Retina (tissue), 1 donor: ENCODE measurements at regions not wholly inside any gene's neighbourhood (a gene's known extent, or its start where the extent isn't known, plus 50 kb on each side); places are given as distances from the start of the nearest gene placed in this dataset.

ENCODE experiments used
- DNase-seq: peaks from one replicate; pipeline ENCODE4 v3.0.0-alpha.2; 2016

DNA sequence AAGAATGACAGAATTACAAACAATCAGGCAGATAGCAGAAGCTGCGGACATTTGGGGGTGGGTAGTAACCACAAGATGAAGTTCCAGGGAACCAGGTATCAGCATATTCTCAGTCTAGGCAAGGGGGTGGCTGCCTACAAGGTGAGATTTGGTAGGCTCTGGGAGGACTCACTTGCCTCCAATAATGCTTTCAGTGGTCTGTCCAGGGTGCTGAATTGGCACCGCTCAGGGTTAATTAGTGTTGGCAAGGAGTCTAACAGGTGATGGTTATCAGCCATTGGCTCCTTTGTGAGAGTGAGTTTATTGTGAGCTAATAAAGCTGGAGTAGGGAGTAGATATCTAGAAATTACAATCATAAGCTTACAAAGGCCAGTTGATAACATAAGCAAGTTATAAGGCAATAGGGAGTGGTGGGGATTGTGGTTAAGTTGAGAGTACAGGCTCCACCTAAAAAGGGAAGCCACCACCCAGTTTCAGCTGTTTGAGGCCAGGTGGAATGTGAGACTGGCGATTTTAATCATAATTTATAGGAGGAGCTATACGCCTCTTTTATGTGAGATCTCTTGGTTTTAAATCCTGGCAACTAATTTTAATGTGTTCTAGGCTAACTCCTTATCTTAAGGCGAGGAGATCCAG is 320.5 kb downstream of the MIAT start:
- DNase-seq = no peak

GRCh38 chr22:26979294-26979693 is 321.9 kb downstream of the MIAT start:
- no peak for DNase-seq

GRCh38 chr22:26981111-26981510 is 323.7 kb downstream of the MIAT start:
- DNase-seq = no peak

GRCh38 chr22:26981541-26981940 is 324.2 kb downstream of the MIAT start:
- DNase-seq = no peak

GRCh38 chr22:26983311-26983710 is 325.9 kb downstream of the MIAT start:
- no peak for DNase-seq

DNA sequence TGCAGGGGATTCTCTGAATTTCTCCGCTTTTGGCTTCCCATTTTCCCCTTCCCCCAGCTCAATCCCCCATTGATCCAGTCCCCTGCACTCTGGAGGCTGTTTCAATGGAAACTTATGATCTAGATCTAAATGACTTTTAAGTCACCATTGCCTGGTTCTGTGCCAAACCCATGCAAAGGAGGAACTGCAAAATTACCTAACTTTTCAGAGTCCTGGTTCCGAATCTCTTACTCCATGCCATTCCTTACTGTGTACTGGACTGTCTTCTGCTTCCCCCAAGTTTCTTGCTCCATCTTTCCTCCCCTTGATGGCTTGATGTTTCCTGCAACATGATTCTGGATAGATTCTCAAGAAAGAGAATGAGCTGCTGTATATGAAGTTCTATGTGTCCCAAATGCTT is 327.8 kb downstream of the MIAT start:
- DNase-seq = no peak

- peak; percentile 67 for DNase-seq
Observed at GRCh38 chr22:26985931-26986782, 328.8 kb downstream of the MIAT start.

- no peak for DNase-seq
Observed at GRCh38 chr22:26986884-26987283, 329.5 kb downstream of the MIAT start.

- DNase-seq = no peak
Observed at GRCh38 chr22:26990503-26991189, 333.3 kb downstream of the MIAT start.

GRCh38 chr22:26992556-26992955 is 335.2 kb downstream of the MIAT start:
- DNase-seq = no peak

GRCh38 chr22:26993886-26994285 is 336.5 kb downstream of the MIAT start:
- DNase-seq = no peak

DNA sequence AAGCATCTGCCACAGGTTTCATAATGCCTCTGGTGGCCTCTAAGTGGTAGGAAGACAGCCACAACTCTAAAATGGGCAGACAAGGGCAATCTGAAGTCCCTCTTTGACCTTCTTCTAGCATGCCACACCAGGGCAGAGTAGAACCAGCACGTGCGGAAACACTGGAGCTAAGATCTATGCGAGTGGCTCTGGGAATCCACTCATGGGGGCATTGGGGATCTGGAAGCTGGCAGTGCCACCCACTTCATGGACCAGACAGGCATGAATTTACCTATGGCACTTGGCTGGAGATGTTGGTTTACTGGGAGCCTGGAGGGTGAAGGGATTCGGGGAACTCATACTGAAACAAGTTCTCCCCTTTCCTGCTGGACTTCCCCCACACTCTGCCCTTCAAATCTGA is 337.4 kb downstream of the MIAT start:
- no peak for DNase-seq

DNA sequence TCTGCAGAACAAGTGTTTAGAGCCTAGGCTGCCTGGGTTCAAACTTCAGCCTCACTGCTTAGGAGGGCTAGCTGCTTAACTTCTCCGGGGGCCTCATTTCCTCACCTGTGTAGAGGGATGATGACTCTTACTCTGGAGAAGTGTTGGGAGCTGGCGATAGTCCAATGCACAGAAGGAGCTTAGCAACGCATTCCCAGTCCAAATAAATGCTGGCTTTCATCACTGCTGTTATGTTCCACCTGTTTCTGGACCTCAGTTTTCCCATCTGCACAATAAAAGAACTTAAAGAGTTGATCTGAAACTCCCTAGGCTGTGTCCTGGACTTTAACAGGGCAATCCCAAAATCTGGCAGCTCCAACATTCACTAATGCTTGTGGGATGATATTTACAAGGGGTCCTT is 337.8 kb downstream of the MIAT start:
- DNase-seq = no peak

DNA sequence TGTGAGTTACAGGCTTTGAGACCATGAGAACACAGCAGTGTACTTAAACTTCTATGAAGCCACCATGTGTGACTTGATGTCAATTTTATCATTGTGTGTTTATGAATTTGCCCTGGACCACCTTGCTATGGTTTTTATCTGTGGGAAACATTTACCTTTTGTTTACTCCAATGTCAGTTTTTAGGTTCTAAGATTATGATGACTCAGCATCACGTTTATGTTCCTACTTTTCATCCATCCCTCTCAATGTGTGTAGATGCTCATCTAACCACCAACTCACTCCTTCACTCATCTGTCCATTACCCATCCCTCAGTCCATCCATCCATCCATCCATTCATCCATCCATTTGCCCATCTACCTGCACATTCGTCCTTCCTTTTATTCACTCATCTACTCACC is 338.8 kb downstream of the MIAT start:
- DNase-seq = no peak

DNA sequence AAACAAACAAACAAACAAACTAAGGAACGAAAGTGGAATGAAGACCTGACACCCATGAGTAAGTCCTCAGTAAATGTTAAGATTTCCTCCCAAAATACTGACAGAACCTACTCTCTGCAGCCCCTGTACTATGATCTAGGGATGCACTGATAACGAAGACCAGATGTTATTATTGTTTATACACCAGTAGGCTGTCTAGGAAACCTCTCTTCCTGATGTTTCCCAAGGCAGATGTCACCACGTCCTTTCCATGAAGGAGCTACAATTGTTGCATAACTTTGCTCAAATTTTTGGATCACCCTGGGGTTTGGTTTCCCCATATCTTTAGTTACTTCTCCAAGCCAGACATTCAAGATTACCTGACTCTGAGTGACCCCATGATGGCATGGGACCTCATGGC is 340.7 kb downstream of the MIAT start:
- no peak for DNase-seq

GRCh38 chr22:26998716-26999115 is 341.3 kb downstream of the MIAT start:
- DNase-seq = no peak

GRCh38 chr22:27003297-27003696 is 345.9 kb downstream of the MIAT start:
- DNase-seq = no peak

DNA sequence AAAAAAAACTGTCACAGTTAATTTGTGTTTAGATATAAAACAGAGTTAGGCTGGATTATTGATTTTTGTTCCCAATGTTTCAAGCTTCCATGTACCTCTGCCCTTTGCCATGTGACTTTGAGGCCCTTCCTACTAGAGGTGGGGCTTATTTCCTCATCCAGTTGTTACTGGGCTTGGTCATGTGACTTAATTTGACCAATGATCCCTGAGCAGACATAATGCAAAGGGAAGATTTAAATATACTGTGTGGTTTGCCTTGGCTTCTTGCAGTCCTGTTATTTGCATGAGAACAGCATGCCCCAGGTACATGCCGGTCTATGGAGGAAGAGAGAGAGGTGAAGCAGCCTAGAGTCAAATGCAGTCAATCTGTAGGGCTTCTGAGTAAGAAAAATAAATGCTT is 347.0 kb downstream of the MIAT start:
- no peak for DNase-seq

- DNase-seq = no peak
Observed at GRCh38 chr22:27008454-27008853, 351.1 kb downstream of the MIAT start.

DNA sequence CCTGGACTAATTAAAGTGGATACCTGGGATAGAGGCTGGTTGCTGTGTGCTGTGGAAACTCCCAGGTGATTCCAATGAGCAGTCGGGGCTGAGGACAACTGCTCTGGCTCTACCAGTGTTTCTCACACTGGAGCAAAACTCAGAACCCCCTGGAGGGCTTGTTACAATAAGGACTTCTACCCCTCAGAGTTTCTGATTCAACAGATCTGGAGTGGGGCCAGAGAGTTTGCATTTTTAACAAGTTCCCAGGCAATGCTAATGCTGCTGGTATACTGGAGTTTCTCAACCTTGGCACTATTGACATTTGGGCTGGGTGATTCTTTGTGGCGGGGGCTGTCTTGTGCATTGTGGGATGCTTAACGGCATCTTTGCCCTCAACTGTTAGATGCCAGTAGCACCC is 353.7 kb downstream of the MIAT start:
- DNase-seq = no peak

DNA sequence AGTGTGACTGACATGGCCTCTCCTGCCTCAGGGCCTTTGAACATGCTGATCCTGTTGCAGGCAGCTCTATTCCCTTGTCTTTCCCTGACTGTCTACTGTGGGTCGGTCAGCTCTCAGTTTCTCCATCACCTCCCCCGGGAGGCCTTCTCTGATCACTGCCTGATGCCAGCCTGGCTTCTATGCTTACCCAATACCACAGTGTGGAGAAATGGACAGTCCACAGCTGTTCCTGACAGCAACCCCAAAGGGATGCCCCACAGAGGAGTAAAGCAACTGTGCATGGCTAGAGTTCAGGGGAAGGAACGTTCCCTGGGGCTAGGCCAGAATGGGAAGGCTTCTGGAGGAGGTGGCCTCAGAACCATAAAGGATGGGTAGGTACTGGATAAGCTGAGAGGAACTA is 354.3 kb downstream of the MIAT start:
- DNase-seq = no peak

GRCh38 chr22:27019827-27020226 is 362.4 kb downstream of the MIAT start:
- DNase-seq = no peak

GRCh38 chr22:27022274-27022895 is 365.0 kb downstream of the MIAT start:
- DNase-seq = no peak
